Activated CD4-positive, alpha-beta T cell treated with anti-CD3 and anti-CD28 coated beads for 24 hours (primary cell): ENCODE measurements at regions not wholly inside any gene's neighbourhood (a gene's known extent, or its start where the extent isn't known, plus 50 kb on each side); places are given as distances from the start of the nearest gene placed in this dataset.
"Not testable (repeated sequence)": the region's sequence is repeated elsewhere in the genome, so short reads cannot be mapped to it uniquely, and the experiment has no call there.

Source experiments
- DNase-seq, 2 donors: peaks; one replicate each; pipeline ENCODE4 v3.0.0-alpha.2; 2020; ENCODE audit warnings: low read depth in 2 of 2

DNA sequence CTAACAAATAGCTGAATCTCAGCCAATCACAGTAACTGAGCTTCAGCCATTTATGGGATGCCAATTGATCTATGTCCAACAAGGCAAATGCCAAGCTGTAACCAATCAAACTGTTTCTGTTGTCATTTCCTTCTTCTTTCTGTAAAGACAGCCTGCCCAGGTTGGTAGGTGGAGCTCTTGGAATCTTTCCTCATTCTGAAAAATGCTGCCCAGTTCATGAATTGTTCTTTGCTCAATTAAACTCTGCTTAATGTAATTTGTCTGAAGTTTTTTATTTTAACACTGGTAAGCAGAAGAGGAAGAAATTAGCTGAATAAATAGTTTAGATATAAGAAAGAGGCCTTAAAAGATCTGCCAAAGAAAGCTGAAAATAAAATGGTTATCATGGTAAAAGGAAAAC, 1235.6 kb downstream of the EFNA5 start:
- no peak for DNase-seq

DNA sequence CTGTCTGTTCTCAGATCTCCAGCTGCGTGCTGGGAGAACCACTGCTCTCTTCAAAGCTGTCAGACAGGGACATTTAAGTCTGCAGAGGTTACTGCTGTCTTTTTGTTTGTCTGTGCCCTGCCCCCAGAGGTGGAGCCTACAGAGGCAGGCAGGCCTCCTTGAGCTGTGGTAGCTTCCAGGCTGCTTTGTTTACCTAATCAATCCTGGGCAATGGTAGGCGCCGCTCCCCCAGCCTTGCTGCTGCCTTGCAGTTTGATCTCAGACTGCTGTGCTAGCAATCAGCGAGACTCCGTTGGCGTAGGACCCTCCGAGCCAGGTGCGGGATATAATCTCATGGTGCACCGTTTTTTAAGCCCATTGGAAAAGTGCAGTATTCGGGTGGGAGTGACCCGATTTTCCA, 1240.0 kb downstream of the EFNA5 start:
- not testable (repeated sequence) for DNase-seq

DNA sequence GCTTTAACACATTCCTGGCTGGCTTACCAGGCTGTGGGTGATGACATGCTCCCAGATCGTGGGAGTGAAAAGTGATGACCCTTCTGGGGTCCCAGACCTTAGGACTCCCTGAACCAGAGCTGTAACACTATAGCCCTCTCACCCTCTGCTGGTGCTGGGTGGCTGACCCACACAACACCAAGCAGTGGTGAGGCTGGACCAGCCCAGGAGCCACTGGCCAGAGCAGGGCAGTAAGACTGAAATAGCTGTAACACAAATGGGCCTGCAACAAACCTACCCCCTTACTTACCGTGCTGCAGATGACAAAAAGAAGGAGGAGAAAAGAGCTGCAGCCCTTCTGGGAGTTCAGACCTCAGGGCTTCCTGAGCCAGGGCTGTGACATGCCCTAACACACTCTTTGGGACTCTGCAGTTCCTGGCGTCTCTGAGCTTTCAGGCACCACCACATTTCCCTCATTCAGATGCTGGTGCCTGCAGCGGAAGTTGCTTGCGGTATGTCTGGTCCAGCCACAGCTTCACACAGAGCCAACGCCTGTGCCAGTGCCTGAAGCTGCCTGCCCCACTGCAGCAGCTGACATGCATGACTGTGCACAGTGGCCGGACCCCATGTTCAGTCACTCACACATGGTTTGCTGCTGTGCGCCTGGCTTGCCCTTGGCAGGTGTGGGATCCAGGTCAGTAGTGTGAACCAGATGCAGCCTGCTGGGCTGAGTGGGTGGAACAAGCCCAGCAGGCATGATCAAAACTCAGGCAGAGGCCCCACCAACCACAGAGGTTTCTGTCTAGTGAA, 1247.4 kb downstream of the EFNA5 start:
- DNase-seq, result no peak

- DNase-seq, result no peak
These were observed 1250.6 kb downstream of the EFNA5 start for GRCh38 chr5:106420102-106420501.

GRCh38 chr5:106418196-106418595, 1252.5 kb downstream of the EFNA5 start:
- DNase-seq, result no peak

GRCh38 chr5:106417566-106417965, 1253.2 kb downstream of the EFNA5 start:
- no peak for DNase-seq

DNA sequence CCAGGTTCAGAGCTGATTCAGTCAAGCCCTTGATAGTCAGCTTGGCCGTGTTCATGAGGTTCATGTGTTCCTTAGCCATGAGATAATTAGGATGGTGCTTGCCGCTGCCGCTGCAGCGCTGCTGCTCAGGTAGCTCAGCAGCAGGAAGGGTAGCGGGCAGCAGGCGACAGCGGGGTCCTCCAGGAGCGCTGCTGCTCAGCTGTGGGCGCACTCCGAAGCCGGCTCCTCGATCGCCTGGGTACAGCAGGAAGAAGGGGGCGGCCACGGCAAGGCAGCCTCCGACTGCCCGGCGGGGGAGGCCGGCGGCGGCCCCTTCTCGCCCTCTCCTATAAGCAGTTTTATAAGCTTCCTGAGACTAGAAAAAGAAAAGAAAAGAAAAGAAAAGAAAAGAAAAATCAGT, 1253.6 kb downstream of the EFNA5 start:
- DNase-seq, result no peak

- DNase-seq, result no peak
These were observed 1255.2 kb downstream of the EFNA5 start for GRCh38 chr5:106415541-106415940.

GRCh38 chr5:106414342-106414741, 1256.4 kb downstream of the EFNA5 start:
- no peak for DNase-seq

GRCh38 chr5:106412606-106413005, 1258.1 kb downstream of the EFNA5 start:
- DNase-seq, result no peak

- DNase-seq, result no peak
These were observed 1262.2 kb downstream of the EFNA5 start for GRCh38 chr5:106408570-106408969.

GRCh38 chr5:106408141-106408540, 1262.6 kb downstream of the EFNA5 start:
- DNase-seq, result no peak

DNA sequence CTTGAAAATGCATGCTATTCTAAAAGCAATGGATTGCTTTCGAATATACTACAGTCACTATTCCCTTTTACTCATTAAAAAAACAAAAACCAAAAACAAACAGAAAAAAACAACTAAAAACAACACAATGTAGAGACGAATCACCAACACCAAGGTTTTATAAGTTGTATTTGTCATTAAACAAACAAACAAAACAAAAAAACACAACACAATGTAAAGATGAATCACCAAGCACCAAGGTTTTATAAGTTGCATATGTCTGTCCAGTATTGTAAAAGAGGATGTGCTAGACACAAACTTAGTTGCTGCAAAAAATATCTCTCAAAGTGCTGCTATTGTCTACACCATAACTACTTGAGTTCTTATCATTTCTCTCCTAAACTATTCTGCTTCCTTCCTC, 1269.2 kb downstream of the EFNA5 start:
- no peak for DNase-seq

DNA sequence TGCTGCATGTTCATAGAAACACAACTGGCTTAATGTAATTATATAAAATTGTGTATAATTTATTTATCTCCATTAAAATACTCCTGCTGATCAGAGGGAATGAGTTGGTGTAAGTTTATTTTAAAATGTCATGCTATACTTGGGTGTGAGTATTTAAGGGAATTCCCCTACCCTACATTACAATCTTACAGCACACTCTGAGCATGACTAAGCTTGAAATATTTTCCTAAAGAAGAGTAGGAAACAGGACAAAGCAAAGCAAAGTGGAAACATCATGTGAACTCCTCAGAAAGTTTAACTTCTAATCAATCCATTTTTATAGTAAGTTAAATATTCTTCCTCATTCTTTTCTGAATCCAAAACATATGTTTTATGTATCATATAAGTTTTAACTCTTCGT, 1271.3 kb downstream of the EFNA5 start:
- no peak for DNase-seq

GRCh38 chr5:106397700-106398099, 1273.0 kb downstream of the EFNA5 start:
- DNase-seq, result no peak

GRCh38 chr5:106393276-106393675, 1277.5 kb downstream of the EFNA5 start:
- DNase-seq, result no peak

GRCh38 chr5:106392766-106393165, 1278.0 kb downstream of the EFNA5 start:
- DNase-seq, result no peak

DNA sequence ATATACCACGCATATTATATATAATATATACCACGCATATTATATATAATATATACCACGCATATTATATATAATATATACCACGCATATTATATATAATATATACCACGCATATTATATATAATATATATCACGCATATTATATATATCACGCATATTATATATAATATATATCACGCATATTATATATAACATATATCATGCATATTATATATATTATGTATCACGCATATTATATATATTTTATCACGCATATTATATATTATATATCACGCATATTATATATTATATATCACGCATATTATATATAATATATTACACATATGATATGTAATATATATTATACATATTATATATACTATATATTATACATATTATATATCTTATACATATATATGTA, 1283.0 kb downstream of the EFNA5 start:
- not testable (repeated sequence) for DNase-seq

- no peak for DNase-seq
These were observed 1284.5 kb downstream of the EFNA5 start for GRCh38 chr5:106386287-106386686.

- DNase-seq, result no peak
These were observed 1290.0 kb downstream of the EFNA5 start for GRCh38 chr5:106380736-106381135.

GRCh38 chr5:106376522-106376921, 1294.2 kb downstream of the EFNA5 start:
- no peak for DNase-seq

DNA sequence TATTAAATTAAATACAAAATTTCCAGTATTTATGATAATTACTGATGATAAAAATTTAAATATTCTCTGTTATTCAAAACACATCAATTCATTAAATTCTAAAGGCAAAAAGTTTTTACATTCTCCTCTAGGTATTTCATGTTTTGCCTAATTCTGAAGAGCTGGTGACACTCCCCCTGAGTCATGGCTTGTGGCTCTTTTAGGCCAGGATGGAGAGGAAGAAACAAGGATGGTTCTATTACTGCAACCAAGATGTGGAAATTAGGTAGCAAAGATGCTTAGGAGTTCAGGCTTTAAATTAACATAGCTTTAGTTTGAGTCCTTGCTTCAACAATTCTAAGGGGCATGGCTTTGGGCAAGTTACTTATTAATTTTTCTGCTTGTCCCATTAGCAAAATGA, 1295.8 kb downstream of the EFNA5 start:
- no peak for DNase-seq

GRCh38 chr5:106368021-106368420, 1302.7 kb downstream of the EFNA5 start:
- DNase-seq, result no peak

DNA sequence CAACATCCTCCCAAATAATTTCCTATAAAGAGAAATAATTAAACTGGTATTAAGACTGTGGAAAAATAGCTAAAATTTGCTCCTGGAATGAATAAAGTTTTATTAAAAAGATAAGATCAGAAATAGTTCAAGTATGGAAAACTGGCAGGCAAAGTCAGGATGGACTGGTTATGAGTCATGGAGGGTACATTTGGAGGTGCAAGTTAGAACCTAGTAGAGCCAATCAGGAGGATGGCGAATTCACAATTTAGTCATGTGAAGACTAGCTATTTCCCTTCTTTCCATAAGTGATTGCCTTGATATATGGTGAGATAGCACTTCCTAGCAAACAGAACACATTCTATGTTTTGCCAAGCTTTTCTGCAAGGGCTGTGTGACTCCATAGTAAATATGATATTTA, 1303.5 kb downstream of the EFNA5 start:
- DNase-seq, result no peak
